ENCODE measurements at regions not wholly inside any gene's neighbourhood (a gene's known extent, or its start where the extent isn't known, plus 50 kb on each side); places are given as distances from the start of the nearest gene placed in this dataset.

DNA sequence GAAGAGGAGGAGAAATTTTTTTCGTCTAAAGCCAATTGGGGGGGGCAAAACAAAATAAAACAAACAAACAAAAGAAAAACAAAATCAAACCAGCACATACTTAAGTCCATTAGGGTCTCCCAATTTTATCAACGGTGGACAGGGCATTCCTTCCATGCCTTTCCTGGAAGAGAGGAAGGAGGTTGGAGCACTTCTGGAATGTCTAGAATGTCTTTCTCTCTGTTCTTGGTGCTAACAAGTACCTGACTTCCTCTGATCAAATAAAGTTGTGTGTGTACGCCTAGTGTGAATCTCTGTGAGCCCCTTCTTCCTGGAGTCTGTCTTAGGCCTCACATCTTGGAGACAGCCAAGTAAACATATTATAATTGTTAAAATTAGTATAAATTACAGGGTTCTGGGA, 399.0 kb upstream of the LRRTM1 start:
- no peak for DNase-seq (ENCODE audit: low read depth, low spot score)
- in situ Hi-C loops (cut with HindIII; ENCODE audit: low sequenced_read_pairs): no loop called here
- no peak overlapping the region for H3K4me3 ChIP-seq (ENCODE audit: low read depth, low read length)
- TF ChIP-seq, protein P1, sequence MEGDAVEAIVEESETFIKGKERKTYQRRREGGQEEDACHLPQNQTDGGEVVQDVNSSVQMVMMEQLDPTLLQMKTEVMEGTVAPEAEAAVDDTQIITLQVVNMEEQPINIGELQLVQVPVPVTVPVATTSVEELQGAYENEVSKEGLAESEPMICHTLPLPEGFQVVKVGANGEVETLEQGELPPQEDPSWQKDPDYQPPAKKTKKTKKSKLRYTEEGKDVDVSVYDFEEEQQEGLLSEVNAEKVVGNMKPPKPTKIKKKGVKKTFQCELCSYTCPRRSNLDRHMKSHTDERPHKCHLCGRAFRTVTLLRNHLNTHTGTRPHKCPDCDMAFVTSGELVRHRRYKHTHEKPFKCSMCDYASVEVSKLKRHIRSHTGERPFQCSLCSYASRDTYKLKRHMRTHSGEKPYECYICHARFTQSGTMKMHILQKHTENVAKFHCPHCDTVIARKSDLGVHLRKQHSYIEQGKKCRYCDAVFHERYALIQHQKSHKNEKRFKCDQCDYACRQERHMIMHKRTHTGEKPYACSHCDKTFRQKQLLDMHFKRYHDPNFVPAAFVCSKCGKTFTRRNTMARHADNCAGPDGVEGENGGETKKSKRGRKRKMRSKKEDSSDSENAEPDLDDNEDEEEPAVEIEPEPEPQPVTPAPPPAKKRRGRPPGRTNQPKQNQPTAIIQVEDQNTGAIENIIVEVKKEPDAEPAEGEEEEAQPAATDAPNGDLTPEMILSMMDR (IDR thresholded peaks at IDR 0.05; ENCODE audit: low read depth, low read length): no peak

GRCh38 chr2:80700961-80701360, 396.4 kb upstream of the LRRTM1 start:
- DNase-seq (ENCODE audit: low read depth, low spot score): no peak
- in situ Hi-C loops (cut with HindIII; ENCODE audit: low sequenced_read_pairs): no loop called here
- TF ChIP-seq, protein P1 (IDR thresholded peaks at IDR 0.05; ENCODE audit: low read depth, low read length): no peak
- H3K4me3 ChIP-seq (ENCODE audit: low read depth, low read length): no peak overlapping the region

Data from astrocyte of the spinal cord (primary cell).